ENCODE measurements at regions not wholly inside any gene's neighbourhood (a gene's known extent, or its start where the extent isn't known, plus 50 kb on each side); places are given as distances from the start of the nearest gene placed in this dataset.
"Not testable (repeated sequence)": the region's sequence is repeated elsewhere in the genome, so short reads cannot be mapped to it uniquely, and the experiment has no call there.

DNA sequence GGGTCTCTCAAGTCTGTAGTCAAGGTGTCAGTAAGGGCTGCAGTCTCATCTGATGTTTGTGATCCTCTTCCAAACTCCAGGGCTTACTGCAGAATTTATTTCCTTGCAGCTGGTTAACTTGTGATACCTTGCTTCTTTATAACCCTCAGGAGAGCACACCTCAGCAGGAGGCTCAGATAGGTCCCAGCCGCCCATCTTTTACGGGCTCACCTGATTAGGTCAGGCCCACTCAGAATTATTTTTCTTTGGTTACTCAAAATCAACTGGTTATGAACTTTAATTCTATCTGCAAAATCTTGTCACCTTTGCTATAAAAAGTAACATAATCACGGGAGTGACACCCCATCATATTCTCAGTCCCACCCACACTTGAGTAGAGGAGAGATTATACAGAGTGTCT lies 99.9 kb upstream of the BEND4 start (continued):
- TF ChIP-seq, protein P1, sequence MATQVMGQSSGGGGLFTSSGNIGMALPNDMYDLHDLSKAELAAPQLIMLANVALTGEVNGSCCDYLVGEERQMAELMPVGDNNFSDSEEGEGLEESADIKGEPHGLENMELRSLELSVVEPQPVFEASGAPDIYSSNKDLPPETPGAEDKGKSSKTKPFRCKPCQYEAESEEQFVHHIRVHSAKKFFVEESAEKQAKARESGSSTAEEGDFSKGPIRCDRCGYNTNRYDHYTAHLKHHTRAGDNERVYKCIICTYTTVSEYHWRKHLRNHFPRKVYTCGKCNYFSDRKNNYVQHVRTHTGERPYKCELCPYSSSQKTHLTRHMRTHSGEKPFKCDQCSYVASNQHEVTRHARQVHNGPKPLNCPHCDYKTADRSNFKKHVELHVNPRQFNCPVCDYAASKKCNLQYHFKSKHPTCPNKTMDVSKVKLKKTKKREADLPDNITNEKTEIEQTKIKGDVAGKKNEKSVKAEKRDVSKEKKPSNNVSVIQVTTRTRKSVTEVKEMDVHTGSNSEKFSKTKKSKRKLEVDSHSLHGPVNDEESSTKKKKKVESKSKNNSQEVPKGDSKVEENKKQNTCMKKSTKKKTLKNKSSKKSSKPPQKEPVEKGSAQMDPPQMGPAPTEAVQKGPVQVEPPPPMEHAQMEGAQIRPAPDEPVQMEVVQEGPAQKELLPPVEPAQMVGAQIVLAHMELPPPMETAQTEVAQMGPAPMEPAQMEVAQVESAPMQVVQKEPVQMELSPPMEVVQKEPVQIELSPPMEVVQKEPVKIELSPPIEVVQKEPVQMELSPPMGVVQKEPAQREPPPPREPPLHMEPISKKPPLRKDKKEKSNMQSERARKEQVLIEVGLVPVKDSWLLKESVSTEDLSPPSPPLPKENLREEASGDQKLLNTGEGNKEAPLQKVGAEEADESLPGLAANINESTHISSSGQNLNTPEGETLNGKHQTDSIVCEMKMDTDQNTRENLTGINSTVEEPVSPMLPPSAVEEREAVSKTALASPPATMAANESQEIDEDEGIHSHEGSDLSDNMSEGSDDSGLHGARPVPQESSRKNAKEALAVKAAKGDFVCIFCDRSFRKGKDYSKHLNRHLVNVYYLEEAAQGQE (IDR thresholded peaks at IDR 0.05; ENCODE audit: unreplicated experiment): no peak
- TF ChIP-seq, protein P2, sequence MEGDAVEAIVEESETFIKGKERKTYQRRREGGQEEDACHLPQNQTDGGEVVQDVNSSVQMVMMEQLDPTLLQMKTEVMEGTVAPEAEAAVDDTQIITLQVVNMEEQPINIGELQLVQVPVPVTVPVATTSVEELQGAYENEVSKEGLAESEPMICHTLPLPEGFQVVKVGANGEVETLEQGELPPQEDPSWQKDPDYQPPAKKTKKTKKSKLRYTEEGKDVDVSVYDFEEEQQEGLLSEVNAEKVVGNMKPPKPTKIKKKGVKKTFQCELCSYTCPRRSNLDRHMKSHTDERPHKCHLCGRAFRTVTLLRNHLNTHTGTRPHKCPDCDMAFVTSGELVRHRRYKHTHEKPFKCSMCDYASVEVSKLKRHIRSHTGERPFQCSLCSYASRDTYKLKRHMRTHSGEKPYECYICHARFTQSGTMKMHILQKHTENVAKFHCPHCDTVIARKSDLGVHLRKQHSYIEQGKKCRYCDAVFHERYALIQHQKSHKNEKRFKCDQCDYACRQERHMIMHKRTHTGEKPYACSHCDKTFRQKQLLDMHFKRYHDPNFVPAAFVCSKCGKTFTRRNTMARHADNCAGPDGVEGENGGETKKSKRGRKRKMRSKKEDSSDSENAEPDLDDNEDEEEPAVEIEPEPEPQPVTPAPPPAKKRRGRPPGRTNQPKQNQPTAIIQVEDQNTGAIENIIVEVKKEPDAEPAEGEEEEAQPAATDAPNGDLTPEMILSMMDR (conservative IDR thresholded peaks at IDR 0.05; ENCODE audit: low read depth in 2 of 2): no peak
- no peak for TF ChIP-seq EZH2 (IDR thresholded peaks at IDR 0.05; ENCODE audit: low read depth, unreplicated experiment)
- no peak for TF ChIP-seq EZH2phosphoT487 (IDR thresholded peaks at IDR 0.05; ENCODE audit: unreplicated experiment)
- TF ChIP-seq CREB1 (CRISPR knock-in tag; IDR thresholded peaks at IDR 0.05; ENCODE audit: low read depth): no peak
- no peak for TF ChIP-seq ZNF331 (CRISPR knock-in tag; IDR thresholded peaks at IDR 0.05; ENCODE audit: low read depth)
- no peak for TF ChIP-seq ZNF114 (CRISPR knock-in tag; IDR thresholded peaks at IDR 0.05)
- TF ChIP-seq STAT1 (IDR thresholded peaks at IDR 0.05; ENCODE audit: unreplicated experiment): no peak
- TF ChIP-seq NANOG (IDR thresholded peaks at IDR 0.05; ENCODE audit: borderline replicate concordance): no peak
- no peak for TF ChIP-seq POLR2AphosphoS5 (IDR thresholded peaks at IDR 0.05; ENCODE audit: low read depth)
- TF ChIP-seq, protein P3, sequence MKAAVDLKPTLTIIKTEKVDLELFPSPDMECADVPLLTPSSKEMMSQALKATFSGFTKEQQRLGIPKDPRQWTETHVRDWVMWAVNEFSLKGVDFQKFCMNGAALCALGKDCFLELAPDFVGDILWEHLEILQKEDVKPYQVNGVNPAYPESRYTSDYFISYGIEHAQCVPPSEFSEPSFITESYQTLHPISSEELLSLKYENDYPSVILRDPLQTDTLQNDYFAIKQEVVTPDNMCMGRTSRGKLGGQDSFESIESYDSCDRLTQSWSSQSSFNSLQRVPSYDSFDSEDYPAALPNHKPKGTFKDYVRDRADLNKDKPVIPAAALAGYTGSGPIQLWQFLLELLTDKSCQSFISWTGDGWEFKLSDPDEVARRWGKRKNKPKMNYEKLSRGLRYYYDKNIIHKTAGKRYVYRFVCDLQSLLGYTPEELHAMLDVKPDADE (IDR thresholded peaks at IDR 0.05): no peak

DNA sequence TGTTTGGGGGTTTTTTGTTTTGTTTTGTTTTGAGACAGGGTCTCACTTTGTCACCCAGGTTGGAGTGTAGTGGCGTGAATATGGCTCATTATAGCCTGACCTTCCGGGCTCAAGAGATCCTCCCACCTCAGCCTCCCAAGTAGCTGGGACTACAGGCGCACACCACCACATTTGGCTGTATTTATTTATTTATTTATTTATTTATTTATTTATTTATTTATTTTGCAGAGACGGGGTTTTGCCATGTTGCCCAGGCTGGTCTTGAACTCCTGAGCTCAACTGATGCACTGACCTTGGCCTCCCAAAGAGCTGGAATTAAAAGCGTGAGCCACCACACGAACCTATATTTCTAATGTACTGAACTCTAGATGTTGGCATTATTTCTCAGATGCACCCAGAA lies 105.2 kb upstream of the BEND4 start:
- not testable (repeated sequence) for H3K4me3 ChIP-seq; DNase-seq (ENCODE audit: low spot score); H3K79me2 ChIP-seq (replicated peaks; ENCODE audit: insufficient read depth); H3K4me2 ChIP-seq; H3K27ac Mint-ChIP-seq; H3F3A ChIP-seq (replicated peaks; ENCODE audit: low read depth); H3K27me3 ChIP-seq (ENCODE audit: insufficient read depth); H3K9me2 ChIP-seq (ENCODE audit: insufficient read depth); H3K36me3 ChIP-seq (ENCODE audit: insufficient read depth); ATAC-seq; H2AFZ ChIP-seq; H4K20me1 ChIP-seq (replicated peaks; ENCODE audit: insufficient read depth); H3K4me3 Mint-ChIP-seq; H3K27ac ChIP-seq (ENCODE audit: low read depth); H3K4me1 ChIP-seq (ENCODE audit: insufficient read depth); H3K27me3 Mint-ChIP-seq (ENCODE audit: insufficient read depth, low read depth, poor library complexity); H3K4me1 Mint-ChIP-seq
- peaks cover 12% of the 10 kb centered on the region for H3K36me3 Mint-ChIP-seq (ENCODE audit: low read depth)
- peaks cover 12% of the 10 kb centered on the region; the same call in 2 of the 3 replicates for H3K9me3 Mint-ChIP-seq

All from GM23338 (cell line).